RWPE2 (cell line): ENCODE measurements at regions not wholly inside any gene's neighbourhood (a gene's known extent, or its start where the extent isn't known, plus 50 kb on each side); places are given as distances from the start of the nearest gene placed in this dataset.
"Not testable (repeated sequence)": the region's sequence is repeated elsewhere in the genome, so short reads cannot be mapped to it uniquely, and the experiment has no call there.

Source experiments
- ATAC-seq: fragments of 200-7000 bp; cut with Tn5 transposase; 3 replicates; pipeline ENCODE4 v1.9.1; 2021; ENCODE audit warnings: low read depth
- DNase-seq: peaks from one replicate; pipeline ENCODE4 v3.0.0-alpha.2; 2020; ENCODE audit warnings: low spot score
- H3K27ac ChIP-seq: fragments of 450-650 bp; 2 replicates; pipeline ENCODE4 v1.5.1; 2017; ENCODE audit warnings: mild to moderate bottlenecking; ENCODE audit not compliant: poor library complexity, severe bottlenecking
- H3K27me3 ChIP-seq: fragments of 250-450 bp; sonication (Bioruptor Pico); 2 replicates; pipeline ENCODE4 v1.5.1; 2021; ENCODE audit warnings: mild to moderate bottlenecking, moderate library complexity; ENCODE audit not compliant: insufficient read depth, poor library complexity, severe bottlenecking
- H3K36me3 ChIP-seq: fragments of 250-450 bp; sonication (Bioruptor Pico); 2 replicates; pipeline ENCODE4 v1.5.1; 2020; ENCODE audit warnings: low read depth, mild to moderate bottlenecking, moderate library complexity
- H3K4me1 ChIP-seq: fragments of 250-450 bp; sonication (Bioruptor Pico); 2 replicates; pipeline ENCODE4 v1.5.1; 2021; ENCODE audit warnings: mild to moderate bottlenecking, moderate library complexity; ENCODE audit not compliant: insufficient read depth, poor library complexity, severe bottlenecking
- H3K4me3 ChIP-seq: fragments of 250-450 bp; sonication (Bioruptor Pico); 2 replicates; pipeline ENCODE4 v1.5.1; 2021; ENCODE audit warnings: mild to moderate bottlenecking, moderate library complexity; ENCODE audit not compliant: severe bottlenecking
- H3K9me3 ChIP-seq: fragments of 250-450 bp; sonication (Bioruptor Pico); 2 replicates; pipeline ENCODE4 v1.5.1; 2021; ENCODE audit warnings: mild to moderate bottlenecking, moderate library complexity; ENCODE audit not compliant: severe bottlenecking
- TF ChIP-seq, protein P1 (sequence below): fragments of 450-650 bp; IDR thresholded peaks from one replicate; pipeline ENCODE4 v1.5.1; 2017; ENCODE audit warnings: mild to moderate bottlenecking, moderate library complexity; ENCODE audit not compliant: poor library complexity, severe bottlenecking

DNA sequence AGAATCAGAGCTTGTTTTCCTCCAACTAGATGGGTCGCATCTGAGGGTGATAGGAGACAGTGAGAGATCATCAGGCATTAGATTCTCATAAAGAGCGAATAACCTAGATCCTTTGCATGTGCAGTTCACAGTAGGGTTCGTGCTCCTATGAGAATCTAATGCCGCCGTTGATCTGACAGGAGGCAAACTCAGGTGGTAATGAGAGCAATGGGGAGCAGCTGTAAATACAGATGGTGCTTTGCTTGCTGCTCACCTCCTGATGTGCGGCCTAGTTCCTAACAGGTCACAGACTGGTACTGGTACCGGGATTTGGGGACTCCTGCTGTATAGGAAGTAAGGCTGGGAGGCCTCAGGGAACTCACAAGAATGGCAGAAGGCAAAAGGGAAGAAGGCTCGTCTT, 276.5 kb downstream of the FAT4 start:
- Histone ChIP-seq H3K9me3 (no peaks in the 10 kb centered on the region), H3K4me3 (no peak overlapping the region), H3K27me3 (no peaks in the 10 kb centered on the region), H3K4me1 (no peaks in the 10 kb centered on the region), H3K36me3 (no peaks in the 10 kb centered on the region), H3K27ac (no peak overlapping the region)
- ATAC-seq (no peak), DNase-seq (no peak)
- TF ChIP-seq, protein P1, sequence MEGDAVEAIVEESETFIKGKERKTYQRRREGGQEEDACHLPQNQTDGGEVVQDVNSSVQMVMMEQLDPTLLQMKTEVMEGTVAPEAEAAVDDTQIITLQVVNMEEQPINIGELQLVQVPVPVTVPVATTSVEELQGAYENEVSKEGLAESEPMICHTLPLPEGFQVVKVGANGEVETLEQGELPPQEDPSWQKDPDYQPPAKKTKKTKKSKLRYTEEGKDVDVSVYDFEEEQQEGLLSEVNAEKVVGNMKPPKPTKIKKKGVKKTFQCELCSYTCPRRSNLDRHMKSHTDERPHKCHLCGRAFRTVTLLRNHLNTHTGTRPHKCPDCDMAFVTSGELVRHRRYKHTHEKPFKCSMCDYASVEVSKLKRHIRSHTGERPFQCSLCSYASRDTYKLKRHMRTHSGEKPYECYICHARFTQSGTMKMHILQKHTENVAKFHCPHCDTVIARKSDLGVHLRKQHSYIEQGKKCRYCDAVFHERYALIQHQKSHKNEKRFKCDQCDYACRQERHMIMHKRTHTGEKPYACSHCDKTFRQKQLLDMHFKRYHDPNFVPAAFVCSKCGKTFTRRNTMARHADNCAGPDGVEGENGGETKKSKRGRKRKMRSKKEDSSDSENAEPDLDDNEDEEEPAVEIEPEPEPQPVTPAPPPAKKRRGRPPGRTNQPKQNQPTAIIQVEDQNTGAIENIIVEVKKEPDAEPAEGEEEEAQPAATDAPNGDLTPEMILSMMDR, result no peak

DNA sequence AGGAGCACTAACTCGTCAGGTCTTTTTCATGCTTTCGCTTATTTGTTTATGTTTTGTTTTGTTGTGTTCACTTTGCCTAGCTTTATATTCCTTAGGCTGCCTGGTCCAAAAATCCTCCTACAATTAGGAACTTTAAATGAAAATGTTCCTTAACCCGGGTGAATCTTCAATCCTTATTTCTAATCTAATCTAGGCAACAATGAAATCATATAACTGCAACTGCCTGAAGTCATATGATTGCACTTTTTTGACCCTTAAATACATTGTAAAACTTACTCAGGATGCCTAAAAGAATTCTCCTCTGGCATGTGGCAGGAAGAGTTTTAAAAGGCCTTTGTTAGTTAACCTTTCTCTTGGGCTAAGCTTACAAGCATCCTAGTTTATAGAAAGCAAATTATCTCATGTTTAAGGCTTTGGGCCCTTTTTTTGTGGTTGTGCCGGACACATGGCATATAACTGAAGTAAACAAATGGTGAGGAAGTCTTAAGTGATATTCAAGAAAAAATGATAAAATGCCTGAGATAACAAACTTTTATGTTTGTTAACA, 279.4 kb downstream of the FAT4 start:
- H3K9me3 ChIP-seq, result no peaks in the 10 kb centered on the region
- no peaks in the 10 kb centered on the region for H3K36me3 ChIP-seq
- no peak overlapping the region for H3K4me3 ChIP-seq
- ATAC-seq, result no peak
- DNase-seq, result no peak
- TF ChIP-seq, protein P1, result no peak
- no peak overlapping the region for H3K27ac ChIP-seq
- H3K27me3 ChIP-seq, result no peaks in the 10 kb centered on the region
- no peaks in the 10 kb centered on the region for H3K4me1 ChIP-seq

DNA sequence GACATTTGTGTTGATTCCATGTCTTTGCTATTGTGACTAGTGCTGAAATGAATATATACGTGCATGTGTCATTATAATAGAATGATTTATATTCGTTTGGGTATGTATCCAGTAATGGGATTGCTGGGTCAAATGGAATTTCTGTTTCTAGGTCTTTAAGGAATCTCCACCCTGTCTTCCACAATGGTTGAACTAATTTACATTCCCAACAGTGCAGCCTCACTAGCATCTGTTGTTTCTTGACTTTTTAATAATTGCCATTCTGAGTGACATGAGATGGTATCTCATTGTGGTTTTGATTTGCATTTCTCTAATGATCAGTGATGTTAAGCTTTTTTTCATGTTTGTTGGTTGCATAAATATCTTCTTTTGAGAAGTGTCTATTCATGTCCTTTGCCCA, 291.2 kb downstream of the FAT4 start:
- DNase-seq, ATAC-seq: not testable (repeated sequence)

DNA sequence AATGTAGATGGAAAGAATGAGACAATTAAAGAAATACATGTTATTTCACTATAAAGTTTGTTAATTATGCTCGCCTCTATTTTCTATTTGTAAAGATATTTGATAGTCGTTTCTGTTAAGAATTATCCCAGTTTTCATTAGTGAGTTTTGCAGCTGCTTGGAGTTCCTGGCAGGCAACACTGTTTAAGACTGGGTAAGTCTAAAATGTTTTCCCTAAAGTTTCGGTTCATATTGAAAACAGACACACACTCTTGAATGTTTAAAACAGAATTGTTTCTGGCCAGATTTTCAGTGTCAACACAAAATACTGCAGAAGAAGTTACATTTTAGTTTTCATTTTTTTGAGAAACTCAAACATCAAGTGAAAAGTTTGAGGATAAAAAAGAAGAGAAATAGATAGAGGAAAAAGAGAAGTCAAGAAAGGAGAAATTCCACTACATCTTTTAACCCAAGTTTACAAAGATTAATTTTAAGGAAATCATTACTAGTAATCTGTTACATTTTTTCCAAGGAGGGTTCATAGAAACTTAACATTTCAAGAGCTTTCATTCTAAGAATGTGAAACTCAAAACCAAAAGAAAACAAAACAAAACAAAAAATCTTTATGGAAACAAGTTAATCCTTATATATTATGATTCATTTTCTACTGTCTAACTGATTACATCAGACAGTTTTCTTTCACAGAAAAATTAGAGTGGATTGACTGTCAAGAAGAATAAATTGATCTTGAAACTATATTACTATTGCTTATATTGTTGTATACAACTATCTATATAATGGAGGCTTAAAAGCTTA, 305.5 kb downstream of the FAT4 start:
- Histone ChIP-seq H3K9me3 (no peaks in the 10 kb centered on the region), H3K27me3 (no peaks in the 10 kb centered on the region), H3K27ac (no peak overlapping the region), H3K4me3 (no peak overlapping the region), H3K36me3 (no peaks in the 10 kb centered on the region), H3K4me1 (no peaks in the 10 kb centered on the region)
- TF ChIP-seq, protein P1, result no peak
- DNase-seq (no peak), ATAC-seq (no peak)

More for the DNA sequence above, 291.2 kb downstream of the FAT4 start:
- not testable (repeated sequence) for H3K27ac ChIP-seq, H3K4me3 ChIP-seq, H3K27me3 ChIP-seq, H3K9me3 ChIP-seq, H3K36me3 ChIP-seq, H3K4me1 ChIP-seq

DNA sequence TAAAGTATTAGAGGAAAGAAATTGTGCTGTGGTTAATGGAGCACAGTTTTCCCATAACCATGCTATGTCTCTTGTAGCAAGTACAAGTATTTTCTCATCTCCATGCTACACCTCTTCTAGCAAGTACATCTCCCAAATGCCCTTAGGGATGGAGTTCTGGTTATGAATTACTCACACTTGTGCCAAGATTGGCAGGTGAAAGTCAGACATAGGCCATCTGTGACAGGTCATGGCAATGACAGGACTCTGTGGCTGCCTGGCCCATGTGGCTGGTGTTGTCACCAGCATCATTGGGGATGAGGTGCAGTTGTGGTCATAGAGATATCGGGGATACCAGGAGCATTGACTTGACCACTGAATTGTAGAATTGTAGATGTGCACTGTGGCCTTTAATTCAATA, 310.2 kb downstream of the FAT4 start:
- no peaks in the 10 kb centered on the region for H3K27me3 ChIP-seq
- no peak for DNase-seq
- H3K4me1 ChIP-seq, result no peaks in the 10 kb centered on the region
- H3K27ac ChIP-seq, result no peak overlapping the region
- TF ChIP-seq, protein P1, result no peak
- H3K36me3 ChIP-seq, result no peaks in the 10 kb centered on the region
- H3K9me3 ChIP-seq, result no peaks in the 10 kb centered on the region
- no peak for ATAC-seq
- no peak overlapping the region for H3K4me3 ChIP-seq
